Activated CD8-positive, alpha-beta T cell treated with anti-CD3 and anti-CD28 coated beads for 36 hours (primary cell): ENCODE measurements at regions not wholly inside any gene's neighbourhood (a gene's known extent, or its start where the extent isn't known, plus 50 kb on each side); places are given as distances from the start of the nearest gene placed in this dataset.
A peak's percentile ranks its signal among the peaks of the same experiment; 100 is the strongest.

Source experiments
- ATAC-seq: fragments of 200-7000 bp; cut with Tn5 transposase; one replicate; pipeline ENCODE4 v1.10.0; 2021; ENCODE audit warnings: mild to moderate bottlenecking, moderate library complexity
- CTCF ChIA-PET: fragments of 350-600 bp; sonication (Branson Sonifier 250); formaldehyde crosslinking; loops from one replicate; lab custom pipeline; 2021; ENCODE audit warnings: antibody characterized with exemption; lab: Charles Lee
- POLR2A ChIA-PET: fragments of 350-600 bp; sonication (Branson Sonifier 250); formaldehyde crosslinking; loops from one replicate; lab custom pipeline; 2021; ENCODE audit warnings: antibody characterized with exemption; lab: Charles Lee
- DNase-seq: peaks from one replicate; pipeline ENCODE4 v3.0.0-alpha.2; 2020
- H3K27ac Mint-ChIP-seq: one replicate; pipeline ENCODE4 v1.8.0; 2021; ENCODE audit warnings: mild to moderate bottlenecking, mixed read lengths
- H3K27me3 Mint-ChIP-seq: one replicate; pipeline ENCODE4 v1.8.0; 2021; ENCODE audit warnings: mixed read lengths
- H3K36me3 Mint-ChIP-seq: one replicate; pipeline ENCODE4 v1.8.0; 2021; ENCODE audit warnings: low read depth, mixed read lengths
- H3K4me1 Mint-ChIP-seq: one replicate; pipeline ENCODE4 v1.8.0; 2021; ENCODE audit warnings: low read depth, mixed read lengths
- H3K4me3 Mint-ChIP-seq: one replicate; pipeline ENCODE4 v1.8.0; 2021; ENCODE audit warnings: mild to moderate bottlenecking, moderate library complexity, mixed read lengths
- H3K9me3 Mint-ChIP-seq: one replicate; pipeline ENCODE4 v1.8.0; 2021; ENCODE audit warnings: mixed read lengths
- intact Hi-C: fragments of 100-400 bp; cut with micrococcal nuclease; formaldehyde crosslinking; loops from one replicate; pipeline ENCODE4 v1.10.0; 2022
- TF ChIP-seq, protein P1 (sequence below): fragments of 200-600 bp; IDR thresholded peaks from one replicate; pipeline ENCODE4 v1.8.0; 2022; ENCODE audit warnings: antibody characterized with exemption, mild to moderate bottlenecking

DNA sequence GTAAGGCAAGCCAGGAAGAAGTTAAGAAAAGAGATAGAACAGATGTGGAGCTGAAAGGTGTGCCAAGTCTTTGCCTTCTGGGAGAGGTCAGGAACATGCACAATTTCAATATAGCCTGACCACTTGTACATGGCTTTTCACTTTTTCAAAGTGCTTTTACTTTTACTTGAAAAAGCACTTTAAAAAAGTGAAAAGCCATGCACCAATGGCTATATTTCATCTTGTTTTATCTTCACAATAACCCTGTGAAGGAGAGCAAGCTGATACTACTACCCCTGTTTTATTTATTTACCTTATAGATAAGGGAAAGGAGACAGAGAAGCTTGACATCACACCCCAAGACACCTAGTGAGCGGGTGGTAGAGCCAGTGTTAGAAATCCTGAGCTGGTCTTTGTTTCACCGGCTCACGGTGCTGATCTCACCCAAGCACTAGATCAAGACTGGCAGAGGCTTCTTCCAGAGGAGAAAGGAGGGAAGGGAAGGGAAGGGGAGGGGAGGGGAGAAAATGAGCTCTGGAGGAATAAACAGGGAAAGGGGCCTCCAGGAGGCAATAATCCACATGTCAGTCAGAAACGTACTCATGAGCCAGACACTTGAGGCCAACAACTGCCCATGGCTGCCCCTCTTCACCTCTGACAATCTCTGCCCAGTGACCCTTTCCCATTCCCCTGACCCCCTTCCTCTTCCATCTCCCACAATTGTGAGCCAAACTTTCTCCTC lies 455.4 kb downstream of the FOXO1 start:
- no peak overlapping the region for H3K27ac Mint-ChIP-seq
- H3K4me1 Mint-ChIP-seq: peaks cover 36% of the 10 kb centered on the region
- POLR2A ChIA-PET: interaction anchor here (0.9 kb wide), 1 partner anchor 21 kb away, joined by 3 read pairs; no protein-coding TSS in a partner anchor

DNA sequence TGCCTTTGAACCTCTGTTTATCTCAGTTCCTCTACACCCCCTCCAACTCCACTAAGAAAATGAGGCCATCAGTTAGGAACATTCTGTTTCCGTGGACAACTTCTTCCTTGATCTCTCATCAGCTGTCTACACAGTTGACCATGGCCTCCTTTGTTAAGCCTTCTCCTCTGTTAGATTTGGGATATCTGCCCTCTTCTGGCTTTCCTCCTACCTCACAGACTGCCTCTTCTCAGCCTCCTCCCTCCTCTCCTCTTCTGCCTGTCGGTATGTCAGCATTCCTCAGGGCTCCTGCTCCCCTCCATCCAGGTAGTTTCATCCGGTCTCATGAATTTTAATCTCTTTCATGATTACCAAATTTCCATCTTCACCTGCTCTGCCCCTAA lies 454.9 kb downstream of the FOXO1 start:
- ATAC-seq (no peak), DNase-seq (no peak)
- no peak overlapping the region for H3K27ac Mint-ChIP-seq
- CTCF ChIA-PET: no interaction called here
- POLR2A ChIA-PET: no interaction called here
- intact Hi-C loops: no loop called here
- H3K4me1 Mint-ChIP-seq: peaks cover 32% of the 10 kb centered on the region
- H3K4me3 Mint-ChIP-seq: no peak overlapping the region
- H3K9me3 Mint-ChIP-seq: peaks cover 13% of the 10 kb centered on the region
- TF ChIP-seq, protein P1, sequence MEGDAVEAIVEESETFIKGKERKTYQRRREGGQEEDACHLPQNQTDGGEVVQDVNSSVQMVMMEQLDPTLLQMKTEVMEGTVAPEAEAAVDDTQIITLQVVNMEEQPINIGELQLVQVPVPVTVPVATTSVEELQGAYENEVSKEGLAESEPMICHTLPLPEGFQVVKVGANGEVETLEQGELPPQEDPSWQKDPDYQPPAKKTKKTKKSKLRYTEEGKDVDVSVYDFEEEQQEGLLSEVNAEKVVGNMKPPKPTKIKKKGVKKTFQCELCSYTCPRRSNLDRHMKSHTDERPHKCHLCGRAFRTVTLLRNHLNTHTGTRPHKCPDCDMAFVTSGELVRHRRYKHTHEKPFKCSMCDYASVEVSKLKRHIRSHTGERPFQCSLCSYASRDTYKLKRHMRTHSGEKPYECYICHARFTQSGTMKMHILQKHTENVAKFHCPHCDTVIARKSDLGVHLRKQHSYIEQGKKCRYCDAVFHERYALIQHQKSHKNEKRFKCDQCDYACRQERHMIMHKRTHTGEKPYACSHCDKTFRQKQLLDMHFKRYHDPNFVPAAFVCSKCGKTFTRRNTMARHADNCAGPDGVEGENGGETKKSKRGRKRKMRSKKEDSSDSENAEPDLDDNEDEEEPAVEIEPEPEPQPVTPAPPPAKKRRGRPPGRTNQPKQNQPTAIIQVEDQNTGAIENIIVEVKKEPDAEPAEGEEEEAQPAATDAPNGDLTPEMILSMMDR: no peak
- no peaks in the 10 kb centered on the region for H3K27me3 Mint-ChIP-seq
- peaks cover 4% of the 10 kb centered on the region for H3K36me3 Mint-ChIP-seq

More for the DNA sequence above, 455.4 kb downstream of the FOXO1 start:
- no peak for DNase-seq
- ATAC-seq: no peak
- CTCF ChIA-PET: no interaction called here
- Mint-ChIP-seq H3K4me3 (no peak overlapping the region), H3K9me3 (peaks cover 13% of the 10 kb centered on the region), H3K36me3 (peaks cover 6% of the 10 kb centered on the region), H3K27me3 (no peaks in the 10 kb centered on the region)
- intact Hi-C loops: no loop called here
- TF ChIP-seq, protein P1: no peak

DNA sequence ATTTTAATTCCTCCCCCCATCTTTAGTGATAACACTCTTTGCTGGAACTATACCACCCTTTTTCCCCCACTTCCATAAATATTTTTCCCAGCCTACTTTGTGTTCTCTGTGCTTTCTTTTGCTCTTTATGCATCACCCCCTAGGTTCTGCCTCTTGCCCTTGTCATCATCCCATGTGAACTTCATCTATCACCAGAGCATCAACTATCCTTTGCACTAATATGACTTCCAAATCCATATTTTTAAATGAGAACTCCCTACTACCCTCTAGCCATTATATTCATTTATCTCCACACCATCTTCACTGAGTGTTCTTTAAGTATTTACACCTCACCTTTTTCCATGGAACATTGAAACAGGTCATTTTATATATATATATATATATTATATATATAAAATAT lies 452.7 kb downstream of the FOXO1 start:
- Mint-ChIP-seq H3K4me3 (no peak overlapping the region), H3K9me3 (peaks cover 12% of the 10 kb centered on the region), H3K27me3 (no peaks in the 10 kb centered on the region), H3K4me1 (peaks cover 25% of the 10 kb centered on the region), H3K36me3 (peaks cover 4% of the 10 kb centered on the region), H3K27ac (no peak overlapping the region)
- ChIA-PET POLR2A (no interaction called here), CTCF (no interaction called here)
- intact Hi-C loops: no loop called here
- no peak for DNase-seq
- ATAC-seq: peak; percentile 45
- TF ChIP-seq, protein P1: no peak

DNA sequence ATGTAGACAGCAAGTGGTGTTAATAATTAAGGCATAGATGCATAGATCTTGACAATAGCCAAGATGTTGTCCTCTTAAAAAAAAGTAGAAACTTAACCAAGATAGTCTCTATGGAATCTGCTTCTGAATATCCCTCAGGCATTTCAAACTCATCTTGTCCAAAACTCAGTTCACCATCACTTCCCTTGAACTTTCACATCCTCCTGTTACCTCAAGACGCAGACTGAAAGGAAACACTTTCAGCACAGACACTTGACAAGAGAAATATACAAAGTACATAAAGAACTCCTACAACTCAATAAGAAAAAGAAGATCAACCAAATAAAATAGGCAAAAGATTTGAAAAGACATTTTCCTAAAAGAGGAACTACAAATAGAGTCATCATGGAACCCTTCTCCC lies 451.1 kb downstream of the FOXO1 start:
- POLR2A ChIA-PET: interaction anchor here (1.0 kb wide), 1 partner anchor 8 kb away, joined by 3 read pairs; no protein-coding TSS in a partner anchor
- no peak overlapping the region for H3K27ac Mint-ChIP-seq
- peaks cover 14% of the 10 kb centered on the region for H3K9me3 Mint-ChIP-seq
- H3K4me1 Mint-ChIP-seq: peaks cover 25% of the 10 kb centered on the region
- CTCF ChIA-PET: interaction anchor here (1.8 kb wide), 1 partner anchor 25 kb away, joined by 4 read pairs; no protein-coding TSS in a partner anchor
- ATAC-seq: no peak
- TF ChIP-seq, protein P1: no peak
- no peak overlapping the region for H3K4me3 Mint-ChIP-seq
- peaks cover 4% of the 10 kb centered on the region for H3K36me3 Mint-ChIP-seq
- H3K27me3 Mint-ChIP-seq: no peaks in the 10 kb centered on the region
- DNase-seq: no peak
- intact Hi-C loops: no loop called here

DNA sequence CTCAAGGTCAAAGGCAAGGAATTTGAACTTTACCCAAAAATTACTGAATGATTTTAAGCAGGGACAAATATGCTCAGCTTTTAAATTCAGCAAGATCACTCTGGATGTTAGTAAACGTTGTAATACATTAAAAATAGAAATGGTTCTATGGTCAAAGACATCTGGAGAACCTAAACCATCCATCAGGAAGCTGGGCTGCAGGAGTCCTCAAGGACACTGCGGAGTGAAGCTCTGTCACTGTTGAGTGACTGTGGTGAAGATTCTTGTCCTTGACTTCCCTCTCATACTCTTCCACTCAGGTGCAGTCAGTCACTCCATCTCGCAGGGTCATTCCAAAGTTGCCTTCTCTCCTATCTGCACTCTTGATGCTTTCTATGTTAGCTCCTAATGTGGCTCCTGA lies 450.7 kb downstream of the FOXO1 start:
- H3K9me3 Mint-ChIP-seq: peaks cover 14% of the 10 kb centered on the region
- CTCF ChIA-PET: interaction anchor here (1.8 kb wide), 1 partner anchor 26 kb away, joined by 4 read pairs; no protein-coding TSS in a partner anchor
- POLR2A ChIA-PET: interaction anchor here (1.0 kb wide), 1 partner anchor 9 kb away, joined by 3 read pairs; no protein-coding TSS in a partner anchor

More for the DNA sequence above, 450.7 kb downstream of the FOXO1 start:
- peaks cover 28% of the 10 kb centered on the region for H3K4me1 Mint-ChIP-seq
- TF ChIP-seq, protein P1: no peak
- no peak overlapping the region for H3K4me3 Mint-ChIP-seq
- no peak for ATAC-seq
- DNase-seq: no peak
- intact Hi-C loops: no loop called here
- H3K36me3 Mint-ChIP-seq: peaks cover 4% of the 10 kb centered on the region
- no peaks in the 10 kb centered on the region for H3K27me3 Mint-ChIP-seq
- H3K27ac Mint-ChIP-seq: no peak overlapping the region
